Fibroblast of mammary gland (primary cell): ENCODE measurements at regions not wholly inside any gene's neighbourhood (a gene's known extent, or its start where the extent isn't known, plus 50 kb on each side); places are given as distances from the start of the nearest gene placed in this dataset.
A peak's percentile ranks its signal among the peaks of the same experiment; 100 is the strongest.

Experiments used
- DNase-seq: peaks from one replicate; pipeline ENCODE4 v3.0.0-alpha.2; 2010; ENCODE audit warnings: low read depth
- H3K4me3 ChIP-seq: 2 replicates; pipeline ENCODE4 v1.5.1; 2011; ENCODE audit warnings: low read depth, mild to moderate bottlenecking, low read length, moderate library complexity; ENCODE audit not compliant: control insufficient read depth
- CTCF ChIP-seq: conservative IDR thresholded peaks from 2 replicates; pipeline ENCODE4 v1.5.1; 2011; ENCODE audit warnings: low read depth, low read length, inconsistent platforms; ENCODE audit not compliant: control insufficient read depth, insufficient read depth

DNA sequence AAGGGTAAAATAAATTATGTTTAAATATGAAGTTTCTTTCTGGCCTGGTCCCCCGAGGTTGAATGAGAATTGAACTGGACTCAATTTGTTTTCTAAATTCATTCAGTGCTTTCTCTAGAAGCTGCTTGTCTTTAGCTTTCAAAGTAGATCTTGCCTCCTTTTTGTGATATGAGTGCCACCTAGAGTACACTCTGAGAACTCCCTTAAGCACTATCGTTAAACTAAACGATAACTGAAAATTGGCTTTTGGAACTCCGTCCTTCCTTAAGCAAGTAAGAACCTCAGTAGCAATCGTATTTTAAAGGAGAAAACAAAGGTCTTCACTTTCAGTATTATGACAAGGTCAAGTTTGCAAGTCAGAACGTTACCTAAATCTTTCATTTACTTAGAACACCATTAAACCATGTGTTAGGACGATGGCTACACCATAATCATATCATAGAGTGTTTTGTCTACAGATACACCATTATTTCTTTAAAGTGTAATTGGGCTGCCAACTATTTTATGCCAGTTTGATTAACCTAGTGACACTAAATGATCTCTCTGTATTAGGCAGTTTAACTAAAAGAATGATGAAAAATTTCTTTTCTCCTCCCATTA is 364.8 kb downstream of the SNAPC1 start:
- TF ChIP-seq CTCF: peak; percentile 86
- H3K4me3 ChIP-seq: no peak overlapping the region
- peak; percentile 63 for DNase-seq

GRCh38 chr14:62130441-62130840 is 368.2 kb downstream of the SNAPC1 start:
- DNase-seq: no peak
- no peak overlapping the region for H3K4me3 ChIP-seq
- TF ChIP-seq CTCF: no peak

DNA sequence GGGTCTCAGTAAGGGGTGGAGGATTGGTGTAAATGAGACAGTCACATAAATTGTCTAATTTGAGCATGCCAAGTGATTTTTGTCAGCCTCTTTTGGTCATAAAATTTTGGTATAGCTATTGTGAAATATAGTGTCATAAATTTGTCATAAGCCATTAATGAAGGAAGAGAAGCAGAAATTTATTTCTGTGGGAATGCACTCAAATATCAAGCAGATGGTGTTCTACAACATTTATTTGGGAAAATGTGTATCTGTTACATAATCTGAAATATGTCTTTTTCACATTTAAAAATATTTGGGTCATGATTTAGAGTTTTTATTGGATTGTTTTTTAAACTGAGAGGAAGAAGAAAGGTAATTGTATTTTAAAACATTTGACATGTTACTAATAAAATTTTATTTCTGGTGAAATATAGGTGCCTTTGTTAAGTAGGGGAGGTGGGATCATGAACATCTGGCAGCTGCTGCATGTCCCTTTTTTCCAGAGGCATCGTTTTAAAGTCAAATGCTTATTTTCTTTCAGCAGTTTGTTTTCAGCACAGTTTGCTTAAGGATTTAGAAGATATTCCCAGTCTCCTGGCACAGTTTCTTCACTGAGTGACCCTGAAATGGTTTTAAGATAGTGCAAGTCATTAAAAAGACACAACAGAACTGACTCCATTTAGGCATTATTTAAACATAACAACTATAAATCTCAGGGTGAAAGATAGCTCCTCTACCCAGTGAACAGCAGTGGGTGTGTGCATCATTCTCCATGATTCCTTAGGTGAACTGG is 371.7 kb downstream of the SNAPC1 start:
- H3K4me3 ChIP-seq: no peak overlapping the region
- TF ChIP-seq CTCF: no peak
- no peak for DNase-seq

DNA sequence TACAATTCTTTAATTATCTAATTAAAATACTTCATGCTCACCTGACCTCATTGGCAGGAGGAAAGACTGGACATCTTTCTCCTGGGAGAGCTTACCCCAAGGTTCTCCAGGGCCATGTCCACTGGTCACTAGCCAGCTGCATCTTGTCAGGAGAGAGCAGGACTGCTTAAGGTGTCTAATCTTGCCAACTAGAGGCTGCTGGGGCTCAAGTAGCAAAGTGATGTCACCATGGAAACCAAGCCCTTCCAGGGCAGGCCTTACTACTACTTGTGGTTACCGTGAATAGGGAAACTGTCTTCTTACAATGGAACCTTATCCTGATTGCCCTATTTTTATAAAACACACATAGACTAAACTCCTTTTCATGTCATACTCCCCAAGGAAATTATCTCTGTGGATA is 376.4 kb downstream of the SNAPC1 start:
- no peak for TF ChIP-seq CTCF
- no peak overlapping the region for H3K4me3 ChIP-seq
- DNase-seq: no peak

DNA sequence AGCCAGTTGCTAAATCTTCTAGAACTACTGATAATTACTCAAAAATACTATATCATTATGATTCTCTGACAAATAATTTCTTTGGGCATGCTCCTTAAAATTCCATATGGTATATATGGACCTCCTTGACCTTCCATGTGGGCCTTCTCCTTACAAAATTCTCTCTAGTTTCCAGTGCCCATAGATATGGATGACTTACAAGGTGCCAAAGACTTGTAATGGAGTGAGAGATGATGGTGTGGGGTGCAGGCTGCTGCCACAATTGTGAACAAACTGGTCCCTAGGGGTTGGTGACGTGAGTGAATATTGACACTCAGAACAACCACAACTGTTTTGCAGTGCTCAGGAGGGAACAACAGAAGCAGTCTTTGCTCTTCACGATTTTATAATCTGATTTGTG is 378.9 kb downstream of the SNAPC1 start:
- no peak for TF ChIP-seq CTCF
- DNase-seq: no peak
- no peak overlapping the region for H3K4me3 ChIP-seq

- no peak for TF ChIP-seq CTCF
- DNase-seq: peak; percentile 70
- H3K4me3 ChIP-seq: no peak overlapping the region
Observed at GRCh38 chr14:62143245-62143644, 381.0 kb downstream of the SNAPC1 start.

- DNase-seq: no peak
- TF ChIP-seq CTCF: no peak
- H3K4me3 ChIP-seq: no peak overlapping the region
Observed at GRCh38 chr14:62144863-62145262, 382.6 kb downstream of the SNAPC1 start.
